Endothelial cell of umbilical vein (primary cell): ENCODE measurements at regions not wholly inside any gene's neighbourhood (a gene's known extent, or its start where the extent isn't known, plus 50 kb on each side); places are given as distances from the start of the nearest gene placed in this dataset.

Experiments
- BruUV-seq: library from RNA; stranded (reverse); fragments of 400-500 nt; replicated peaks from 2 replicates; lab custom pipeline; 2021; lab: Mats Ljungman, UMichigan
- CTCF ChIA-PET: fragments of 300-600, 350-600 bp; sonication (Branson Sonifier 250); formaldehyde crosslinking; loops from one replicate; lab custom pipeline; 2021; ENCODE audit warnings: antibody characterized with exemption, inconsistent platforms; lab: Charles Lee
- POLR2A ChIA-PET: fragments of 300-600, 350-600 bp; sonication (Branson Sonifier 250); formaldehyde crosslinking; loops from one replicate; lab custom pipeline; 2021; ENCODE audit warnings: antibody characterized with exemption, inconsistent platforms; lab: Charles Lee
- DNase-seq: peaks from one replicate; pipeline ENCODE4 v3.0.0-alpha.2; 2011; ENCODE audit warnings: low read depth, low spot score
- FAIRE-seq: peaks from 2 replicates; lab custom pipeline; 2011; peaks lifted over from hg19 to GRCh38; lab: Jason Lieb, UNC
- H2AFZ ChIP-seq: 2 replicates; pipeline ENCODE4 v1.6.0; 2012; ENCODE audit warnings: low read depth, low read length, control low read depth, inconsistent platforms
- H3K27ac ChIP-seq: 2 replicates; pipeline ENCODE4 v1.5.1; 2011; ENCODE audit warnings: low read depth, mild to moderate bottlenecking, control low read depth, low read length, moderate library complexity; ENCODE audit not compliant: insufficient read depth
- H3K27me3 ChIP-seq, 2 experiments: 2 replicates each; pipeline versions ENCODE4 v1.6.0 to v1.6.1; 2011; ENCODE audit warnings: low read length in 2 of 2, mixed read lengths in 1 of 2; ENCODE audit not compliant: control insufficient read depth in 2 of 2, insufficient read depth in 2 of 2
- H3K36me3 ChIP-seq, 2 experiments: 2 replicates in 1 of 2; 3 replicates in 1 of 2; pipeline ENCODE4 v1.5.1; 2011; ENCODE audit warnings: low read length in 2 of 2, mild to moderate bottlenecking in 1 of 2, moderate library complexity in 1 of 2; ENCODE audit not compliant: control insufficient read depth in 2 of 2, insufficient read depth in 2 of 2; ENCODE audit errors: extremely low read depth in 1 of 2
- H3K4me1 ChIP-seq: 3 replicates; pipeline ENCODE4 v1.5.1; 2011; ENCODE audit warnings: mild to moderate bottlenecking, low read length; ENCODE audit not compliant: control insufficient read depth, insufficient read depth; ENCODE audit errors: extremely low read depth
- H3K4me2 ChIP-seq: 2 replicates; pipeline ENCODE4 v1.6.1; 2011; ENCODE audit warnings: low read length, control low read depth, mixed read lengths; ENCODE audit not compliant: insufficient read depth
- H3K4me3 ChIP-seq, 3 experiments: fragments of 200-600 bp in 1 of 3; sonication (generic), shearing (Covaris generic) in 1 of 3; replicated peaks in 1 of 3; 2 replicates each; pipeline ENCODE4 v1.5.1; 2011 to 2016; ENCODE audit warnings: control low read depth in 3 of 3, low read length in 3 of 3, mild to moderate bottlenecking in 2 of 3, inconsistent platforms in 1 of 3, low read depth in 1 of 3, moderate library complexity in 1 of 3; ENCODE audit not compliant: insufficient read depth in 1 of 3
- H3K79me2 ChIP-seq: 2 replicates; pipeline ENCODE4 v1.6.0; 2012; ENCODE audit warnings: low read length, inconsistent platforms; ENCODE audit not compliant: control insufficient read depth, insufficient read depth
- H3K9ac ChIP-seq: replicated peaks from 2 replicates; pipeline ENCODE3; 2011; ENCODE audit warnings: low read length, control low read depth; ENCODE audit not compliant: insufficient read depth; ENCODE audit errors: extremely low read depth
- H3K9me1 ChIP-seq: replicated peaks from 3 replicates; pipeline ENCODE4 v1.6.0; 2011; ENCODE audit warnings: mild to moderate bottlenecking, low read length; ENCODE audit not compliant: control insufficient read depth, insufficient read depth; ENCODE audit errors: extremely low read depth
- H3K9me3 ChIP-seq: replicated peaks from 2 replicates; pipeline ENCODE4 v1.5.1; 2012; ENCODE audit warnings: low read length, inconsistent platforms; ENCODE audit not compliant: control insufficient read depth, insufficient read depth
- H4K20me1 ChIP-seq: replicated peaks from 2 replicates; pipeline ENCODE3; 2011; ENCODE audit warnings: mild to moderate bottlenecking, low read length; ENCODE audit not compliant: control insufficient read depth, insufficient read depth; ENCODE audit errors: extremely low read depth
- CTCF ChIP-seq, 2 donors: IDR thresholded peaks; 1 replicate in 1 of 2; 2 replicates in 1 of 2; pipeline ENCODE4 v1.5.1; 2011; ENCODE audit warnings: low read length in 2 of 2, mild to moderate bottlenecking in 2 of 2, moderate library complexity in 2 of 2, control low read depth in 1 of 2, inconsistent platforms in 1 of 2, low read depth in 1 of 2; ENCODE audit not compliant: insufficient read depth in 1 of 2; ENCODE audit errors: extremely low read depth in 1 of 2
- FOS ChIP-seq: IDR thresholded peaks from 2 replicates; pipeline ENCODE4 v1.6.1; 2011; ENCODE audit warnings: mild to moderate bottlenecking, low read length, moderate library complexity, borderline replicate concordance; ENCODE audit not compliant: insufficient read depth
- JUN ChIP-seq: IDR thresholded peaks from 2 replicates; pipeline ENCODE4 v1.6.1; 2011; ENCODE audit warnings: borderline replicate concordance, low read depth; ENCODE audit not compliant: insufficient read length, insufficient read depth
- MYC ChIP-seq: IDR thresholded peaks from one replicate; pipeline ENCODE4 v1.6.1; 2011; ENCODE audit warnings: mild to moderate bottlenecking, low read depth, low read length
- POLR2A ChIP-seq: IDR thresholded peaks from 2 replicates; pipeline ENCODE4 v1.6.1; 2012; ENCODE audit warnings: low read depth, mild to moderate bottlenecking, control low read depth, low read length
- dilution Hi-C: fragments of 300-500 bp; cut with MboI; formaldehyde crosslinking; loops from one replicate; pipeline ENCODE4 v1.15.0; 2019; ENCODE audit warnings: low sequenced_read_pairs; ENCODE audit not compliant: extremely low pct_ligation_motif_present
- intact Hi-C: fragments of 100-400 bp; cut with micrococcal nuclease; formaldehyde crosslinking; loops from one replicate; pipeline ENCODE4 v1.10.0; 2022

- H3K9ac ChIP-seq: no peak overlapping the region
- BruUV-seq: no TSS peak
- no peaks in the 10 kb centered on the region for H3K79me2 ChIP-seq
- H3K36me3 ChIP-seq: no peaks in the 10 kb centered on the region
- ChIA-PET POLR2A (no interaction called here), CTCF (interaction anchor here (0.8 to 2.1 kb wide), 6 partner anchors 13 to 417 kb away, joined by 3 to 23 read pairs (median 10); no protein-coding TSS in a partner anchor)
- no peaks in the 10 kb centered on the region for H3K27me3 ChIP-seq
- no peak overlapping the region for H3K4me2 ChIP-seq
- H3K4me3 ChIP-seq: no peak overlapping the region
- no peak for DNase-seq
- no peaks in the 10 kb centered on the region for H4K20me1 ChIP-seq
- H3K27ac ChIP-seq: no peak overlapping the region
- no peak for TF ChIP-seq CTCF (IDR thresholded peaks at IDR 0.05; ENCODE audit: extremely low read depth in 1 of 2, insufficient read depth in 1 of 2, low read depth in 1 of 2, low read length in 2 of 2)
- no peak for TF ChIP-seq POLR2A
- no peak for TF ChIP-seq MYC
- TF ChIP-seq FOS: no peak
- dilution Hi-C loops (no loop called here), intact Hi-C loops (loop anchor here (1.0 kb wide), 1 partner anchor 19 kb away; no protein-coding TSS in a partner anchor)
- peaks cover 13% of the 10 kb centered on the region for H3K4me1 ChIP-seq
- no peaks in the 10 kb centered on the region for H3K9me3 ChIP-seq
- FAIRE-seq: no peak
- no peak overlapping the region for H2AFZ ChIP-seq
- H3K9me1 ChIP-seq: no peaks in the 10 kb centered on the region
Measured at GRCh38 chr2:37812941-37813730, 112.0 kb upstream of the RMDN2 start.

GRCh38 chr2:37816036-37816435 lies 109.1 kb upstream of the RMDN2 start:
- intact Hi-C loops (no loop called here), dilution Hi-C loops (no loop called here)
- H3K79me2 ChIP-seq: no peaks in the 10 kb centered on the region
- H3K9me3 ChIP-seq: no peaks in the 10 kb centered on the region
- no peak for TF ChIP-seq JUN
- no peak for TF ChIP-seq MYC
- TF ChIP-seq CTCF (IDR thresholded peaks at IDR 0.05; ENCODE audit: extremely low read depth in 1 of 2, insufficient read depth in 1 of 2, low read depth in 1 of 2, low read length in 2 of 2): no peak
- H3K4me2 ChIP-seq: no peak overlapping the region
- no peaks in the 10 kb centered on the region for H3K27me3 ChIP-seq
- H3K36me3 ChIP-seq: no peaks in the 10 kb centered on the region
- no peaks in the 10 kb centered on the region for H4K20me1 ChIP-seq
- H3K9ac ChIP-seq: no peak overlapping the region
- H3K9me1 ChIP-seq: no peaks in the 10 kb centered on the region
- CTCF ChIA-PET: interaction anchor here (0.6 to 1.1 kb wide), 3 partner anchors 9 to 402 kb away, joined by 3 to 8 read pairs (median 4); no protein-coding TSS in a partner anchor
- BruUV-seq: no TSS peak
- DNase-seq: no peak
- no peaks in the 10 kb centered on the region for H3K4me1 ChIP-seq
- no peak overlapping the region for H3K4me3 ChIP-seq
- no peak overlapping the region for H3K27ac ChIP-seq
- POLR2A ChIA-PET: no interaction called here
- no peak for FAIRE-seq
- H2AFZ ChIP-seq: no peak overlapping the region
